Kidney capillary endothelial cell (primary cell): ENCODE measurements at regions not wholly inside any gene's neighbourhood (a gene's known extent, or its start where the extent isn't known, plus 50 kb on each side); places are given as distances from the start of the nearest gene placed in this dataset.

Experiments used
- DNase-seq: peaks from one replicate; pipeline ENCODE4 v3.0.0-alpha.2; 2018; ENCODE audit warnings: low spot score

DNA sequence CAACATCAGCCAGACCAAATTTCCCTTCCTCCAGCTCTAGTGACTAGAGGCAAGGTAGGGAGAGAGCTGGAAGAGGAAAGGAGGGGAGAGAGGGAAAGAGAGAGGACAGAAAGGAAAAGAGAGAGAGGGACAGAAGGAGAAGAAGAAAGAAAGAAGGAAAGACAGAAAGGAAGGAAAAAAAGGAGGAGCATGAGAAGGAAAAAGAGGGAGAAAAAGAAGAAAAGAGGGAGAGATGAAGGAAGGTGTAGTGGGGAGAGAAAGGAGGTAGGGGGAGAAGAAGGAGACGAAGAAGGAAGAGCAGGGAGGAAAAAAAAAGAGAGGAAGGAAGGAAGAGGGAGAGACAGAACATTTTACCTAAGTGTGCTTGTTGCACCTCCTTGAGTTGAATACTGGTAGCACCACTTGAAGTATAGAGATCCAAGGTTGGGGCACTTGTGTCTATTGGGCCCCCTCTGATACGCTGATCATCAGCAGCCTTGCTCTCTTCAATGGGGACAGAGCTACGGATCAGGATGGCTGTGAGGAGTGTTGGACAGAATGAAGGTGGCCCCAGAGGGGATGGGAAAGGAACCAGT, 232.5 kb downstream of the SUDS3 start:
- no peak for DNase-seq

DNA sequence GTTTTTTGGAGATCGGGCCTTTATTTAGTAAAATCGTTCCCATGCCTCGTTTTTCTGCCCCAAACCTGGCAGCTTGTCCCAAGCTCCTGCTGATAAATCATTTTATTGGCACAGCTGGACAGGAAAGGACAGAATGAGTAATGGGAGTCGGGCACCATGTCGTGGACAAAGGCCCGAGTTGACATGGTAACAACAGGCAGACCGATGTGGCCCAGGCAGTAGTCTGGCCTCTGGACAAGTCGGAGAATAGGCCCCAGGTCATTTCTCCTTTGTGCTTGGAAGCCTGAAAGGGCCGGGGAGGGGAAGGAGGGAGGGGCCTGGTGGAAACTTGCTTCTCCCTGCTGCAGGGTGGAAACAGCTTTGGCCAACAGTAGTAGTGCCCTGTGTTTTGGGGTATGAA, 234.9 kb downstream of the SUDS3 start:
- no peak for DNase-seq

DNA sequence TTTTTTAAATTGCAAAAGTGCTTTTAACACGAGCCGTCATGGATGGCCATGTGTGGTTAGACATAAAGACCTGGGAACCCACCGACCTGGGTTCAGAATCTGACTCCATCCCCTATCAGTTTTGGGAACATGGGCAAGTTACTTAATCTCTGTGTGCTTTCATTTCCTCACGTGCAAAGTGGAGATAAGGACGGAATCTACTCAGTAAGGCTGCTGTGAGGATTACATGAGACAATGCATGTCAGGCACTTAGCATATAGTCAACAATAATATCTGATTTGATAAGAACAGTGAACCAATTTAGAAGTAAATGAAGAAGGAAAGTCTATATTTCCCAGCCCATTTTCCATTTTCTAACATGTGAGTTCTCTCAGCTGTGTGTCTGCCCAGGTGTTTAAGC, 235.4 kb downstream of the SUDS3 start:
- DNase-seq = no peak

DNA sequence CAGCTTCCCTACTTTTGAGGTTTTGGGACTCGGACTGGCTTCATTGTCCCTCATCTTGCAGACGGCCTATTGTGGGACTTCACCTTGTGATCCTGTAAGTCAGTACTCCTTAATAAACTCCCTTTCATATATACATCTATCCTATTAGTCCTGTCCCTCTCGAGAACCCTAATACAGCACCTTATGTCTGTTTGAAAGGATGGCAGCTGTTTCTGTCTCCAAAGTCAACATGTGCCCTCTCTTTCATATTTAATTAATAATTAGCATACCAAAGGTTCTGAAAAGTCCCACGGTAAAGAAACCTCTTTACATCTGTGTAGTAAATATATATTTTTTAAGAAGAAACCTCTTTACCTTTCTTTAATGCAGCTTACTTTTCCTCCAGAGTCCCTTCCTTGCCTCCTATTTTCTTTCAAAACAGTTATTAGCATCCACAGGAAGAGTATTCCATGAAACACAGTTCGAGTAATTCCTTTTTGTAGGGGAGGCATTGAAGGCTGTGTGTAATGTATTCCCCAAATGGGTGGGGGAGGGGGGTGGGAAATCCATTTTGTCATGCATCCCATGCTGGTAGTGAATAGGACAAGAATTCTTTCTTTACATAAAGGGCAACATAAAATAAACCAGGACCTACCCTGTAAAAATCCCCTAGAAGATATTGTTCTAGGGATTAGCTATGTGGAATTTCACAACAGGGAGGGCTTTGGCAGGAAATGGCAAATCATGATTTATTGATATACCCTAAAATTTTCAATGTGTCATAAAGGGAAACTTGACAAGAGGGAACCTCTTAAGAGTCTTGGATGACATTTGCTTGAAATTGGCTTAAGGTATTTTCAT, 241.5 kb downstream of the SUDS3 start:
- DNase-seq = no peak

DNA sequence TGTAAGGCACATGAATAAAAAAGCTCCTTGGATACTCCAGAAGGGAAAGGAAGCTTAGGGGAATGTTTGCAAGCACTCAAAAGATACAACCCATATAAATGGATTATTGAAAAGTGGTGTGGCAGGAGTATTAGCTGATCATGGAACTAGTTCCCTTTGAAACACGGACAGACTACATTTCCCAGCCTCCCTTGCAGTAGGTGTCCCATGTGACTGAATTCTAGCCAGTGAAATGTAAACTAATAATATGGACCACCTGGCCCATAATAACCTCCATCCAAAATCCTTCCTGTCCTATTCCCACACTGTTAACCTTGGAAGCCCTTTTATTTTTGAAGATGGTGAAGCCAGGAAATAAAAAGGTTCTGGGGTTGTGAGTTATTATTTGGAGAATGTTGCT, 242.3 kb downstream of the SUDS3 start:
- no peak for DNase-seq

DNA sequence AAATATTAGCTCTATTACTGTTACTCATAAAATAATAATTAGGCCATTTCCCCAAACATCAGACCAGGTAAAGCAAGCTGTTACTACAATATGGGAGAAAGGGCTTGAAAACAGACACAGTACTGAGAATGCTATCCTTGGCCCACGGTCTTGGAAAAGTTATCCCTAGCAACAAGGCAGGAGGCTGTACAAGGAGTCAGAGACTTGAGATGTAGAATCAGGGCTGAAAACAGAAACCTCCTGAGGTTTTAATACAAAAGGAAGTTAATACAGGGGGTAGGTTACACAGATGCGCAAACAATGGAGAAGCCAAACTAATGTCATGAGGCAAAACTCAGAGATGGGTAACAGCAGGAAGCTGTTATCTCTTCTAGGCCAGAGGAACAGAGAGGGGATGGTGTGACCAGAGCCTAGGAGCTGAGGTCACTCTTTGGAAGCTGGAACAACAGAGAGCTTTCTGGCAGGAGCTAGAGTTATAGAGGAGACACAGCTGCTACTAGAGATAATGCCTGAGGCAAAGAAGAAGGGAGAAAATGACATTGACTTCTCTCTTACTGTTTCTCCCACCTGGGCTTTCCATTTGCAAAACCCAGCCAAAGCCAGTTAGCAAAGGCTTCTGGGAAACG, 248.8 kb downstream of the SUDS3 start:
- no peak for DNase-seq

DNA sequence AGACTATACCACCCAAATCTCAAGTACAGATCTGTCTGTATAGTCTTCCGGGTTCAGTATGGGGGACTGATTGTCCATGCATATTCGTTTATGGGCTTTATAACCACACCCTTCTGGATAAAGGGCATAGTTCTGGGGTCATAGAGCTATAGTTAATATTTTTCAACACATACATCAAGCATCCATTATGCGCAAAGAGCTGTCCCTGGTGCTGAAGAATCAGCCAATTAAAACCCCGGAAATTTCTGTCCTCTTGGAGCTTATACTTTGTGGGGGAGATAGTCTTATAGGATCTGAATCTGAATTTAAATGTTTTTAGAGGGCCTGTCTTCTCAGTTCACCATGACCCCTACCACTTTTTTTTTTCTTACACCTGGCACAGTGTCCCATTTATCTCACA, 256.7 kb downstream of the SUDS3 start:
- no peak for DNase-seq

DNA sequence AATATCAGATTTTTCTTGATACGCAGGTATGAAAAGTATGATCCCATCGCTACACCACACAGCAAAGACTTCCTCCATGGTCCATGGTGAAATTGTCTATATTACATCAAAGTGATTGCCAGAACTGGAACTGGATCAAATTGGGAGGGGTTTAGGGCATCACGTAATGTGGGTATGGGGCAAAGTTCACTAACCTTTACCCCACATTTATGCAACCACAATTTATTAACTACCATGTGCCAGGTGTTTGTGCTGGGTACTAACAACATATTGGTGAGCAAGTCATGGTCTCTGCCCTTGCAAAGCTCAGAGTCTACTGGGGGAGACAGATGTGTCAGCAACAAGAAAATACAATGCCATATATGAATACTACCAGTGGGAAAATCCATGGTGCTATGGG, 258.9 kb downstream of the SUDS3 start:
- DNase-seq = no peak

DNA sequence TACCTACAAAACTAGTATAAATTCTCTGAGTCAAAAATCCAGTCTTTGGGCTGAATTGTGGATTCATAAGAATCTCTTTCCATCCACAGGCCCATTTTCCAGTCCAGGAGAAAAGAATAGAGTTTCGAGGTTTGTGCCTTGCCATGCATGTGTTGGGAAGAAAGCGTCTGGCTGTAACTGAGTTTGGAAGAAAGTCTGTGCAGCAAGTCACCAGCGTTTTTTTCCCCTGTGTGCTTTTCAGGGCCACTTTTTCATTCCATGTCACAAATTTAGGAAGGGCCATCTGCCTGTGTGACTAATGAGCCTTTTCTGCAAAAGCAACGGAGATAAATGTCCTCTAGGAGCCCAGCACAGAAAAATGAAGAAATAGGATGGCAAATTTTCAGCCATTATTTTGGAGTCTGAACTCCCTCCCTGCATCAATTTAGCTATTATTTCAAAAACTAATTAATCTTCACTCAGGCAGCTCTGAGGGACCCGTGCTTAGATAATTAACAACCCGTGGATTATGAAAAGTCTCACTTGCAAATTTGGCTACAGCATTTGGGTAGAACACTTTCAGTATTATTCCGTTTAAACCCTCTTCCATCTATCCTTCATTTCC, 261.5 kb downstream of the SUDS3 start:
- no peak for DNase-seq

DNA sequence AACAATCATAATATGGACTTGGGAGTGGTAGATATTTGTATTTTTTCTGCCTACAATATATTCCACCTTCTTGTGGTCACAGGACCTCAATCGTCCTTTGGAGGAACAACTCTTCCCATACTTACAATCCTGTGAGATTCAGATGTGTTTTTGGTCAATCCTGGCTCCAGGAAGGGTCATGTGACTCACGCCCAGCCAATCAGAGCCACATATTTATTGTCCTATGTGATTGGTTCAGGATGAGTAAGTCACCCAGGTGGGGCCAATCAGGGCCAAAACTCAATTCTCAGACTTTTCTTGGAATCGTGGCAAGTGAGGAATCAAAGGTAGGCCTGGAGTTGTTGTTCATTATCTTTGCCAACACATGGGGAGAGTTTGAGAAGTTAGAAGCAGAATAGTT, 264.9 kb downstream of the SUDS3 start:
- DNase-seq = no peak

DNA sequence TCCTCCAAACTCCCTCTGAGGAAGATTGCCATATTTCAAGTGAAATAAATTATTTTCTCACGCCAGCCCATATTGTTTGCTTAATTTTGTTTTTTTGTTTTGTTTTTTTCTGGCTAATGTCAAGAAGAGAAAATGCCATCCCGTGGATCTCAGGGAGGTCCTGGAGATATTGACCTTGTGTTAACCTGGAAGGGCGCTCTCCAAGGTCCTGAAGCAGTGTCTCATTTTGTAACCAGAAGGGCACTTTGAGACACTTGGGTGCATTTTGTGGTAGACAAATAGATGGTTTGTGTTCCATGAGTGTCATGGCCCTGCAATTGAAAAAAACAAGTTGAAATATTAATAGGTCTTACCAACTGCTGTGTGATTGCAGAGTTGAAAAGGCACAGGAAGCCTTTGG, 268.9 kb downstream of the SUDS3 start:
- DNase-seq = no peak

DNA sequence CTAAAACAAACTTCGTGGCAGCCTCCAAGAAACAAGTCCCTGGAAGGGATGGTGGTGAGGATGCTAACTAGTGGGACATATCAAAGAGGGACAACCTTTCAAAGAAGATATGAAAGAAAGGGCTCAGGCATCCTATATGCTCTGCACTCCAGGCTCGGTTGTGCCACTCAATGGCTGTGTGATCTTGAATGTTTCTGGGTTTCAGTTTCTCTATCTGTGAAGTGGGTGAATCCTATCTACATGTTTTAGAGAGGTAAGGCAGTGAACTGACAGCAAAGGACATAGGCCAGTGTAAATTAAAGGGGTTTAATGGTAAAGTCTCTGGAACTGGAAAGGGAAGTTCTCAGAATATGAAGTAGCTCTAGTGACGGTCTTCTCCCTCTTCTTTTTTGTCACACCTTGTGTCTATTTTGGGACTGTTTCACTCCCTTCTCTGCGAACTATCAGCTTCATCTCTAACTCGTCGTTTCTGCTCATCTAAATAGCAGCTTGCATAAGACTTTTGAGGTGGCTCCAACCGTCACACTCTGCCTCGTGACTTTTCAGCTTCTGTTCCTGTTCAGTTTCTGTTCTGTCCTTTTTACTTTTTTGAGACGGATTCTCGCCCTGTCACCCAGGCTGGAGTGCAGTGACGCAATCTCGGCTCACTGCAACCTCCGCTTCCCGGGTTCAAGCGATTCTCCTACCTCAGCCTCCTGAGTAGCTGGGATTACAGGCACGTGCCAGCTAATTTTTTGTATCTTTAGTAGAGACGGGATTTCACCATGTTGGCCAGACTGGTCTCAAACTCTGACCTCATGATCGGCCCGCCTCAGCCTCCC, 273.6 kb downstream of the SUDS3 start:
- no peak for DNase-seq

DNA sequence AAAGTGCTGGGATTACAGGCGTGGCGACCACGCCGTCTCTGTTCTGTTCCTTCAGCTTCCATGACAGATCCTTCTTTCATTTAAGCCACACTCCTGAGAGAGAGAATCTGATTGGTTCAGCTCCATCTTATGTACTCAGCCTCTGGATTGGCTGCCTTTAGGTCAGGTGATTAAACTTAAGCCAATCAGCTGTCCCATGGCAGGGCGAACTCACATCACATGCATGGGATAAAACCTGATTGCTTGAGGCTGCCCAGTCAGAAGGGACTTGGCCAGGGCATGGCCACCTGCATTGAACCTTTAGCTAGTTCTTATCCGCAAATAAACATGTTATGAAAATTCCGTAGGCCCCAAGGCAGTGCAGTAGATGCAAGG, 274.2 kb downstream of the SUDS3 start:
- no peak for DNase-seq

DNA sequence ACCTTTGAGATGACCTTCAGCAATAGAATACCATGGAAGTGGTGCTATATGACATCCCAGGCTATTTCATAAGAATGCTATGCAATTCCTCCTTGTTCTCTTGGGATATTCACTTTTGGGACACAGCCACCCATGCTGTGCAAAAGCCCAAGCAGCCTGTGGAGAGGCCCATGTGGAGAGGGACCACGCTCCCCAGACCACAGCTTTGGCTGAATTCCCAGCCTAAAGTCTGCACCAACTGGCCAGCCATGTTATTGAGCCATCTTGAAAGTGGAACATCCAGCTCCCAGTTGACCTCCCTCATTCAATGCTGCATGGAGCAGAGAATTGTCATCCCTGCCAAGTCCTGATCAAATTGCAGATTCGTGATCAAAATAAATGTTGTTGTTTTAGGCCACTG, 275.1 kb downstream of the SUDS3 start:
- no peak for DNase-seq

DNA sequence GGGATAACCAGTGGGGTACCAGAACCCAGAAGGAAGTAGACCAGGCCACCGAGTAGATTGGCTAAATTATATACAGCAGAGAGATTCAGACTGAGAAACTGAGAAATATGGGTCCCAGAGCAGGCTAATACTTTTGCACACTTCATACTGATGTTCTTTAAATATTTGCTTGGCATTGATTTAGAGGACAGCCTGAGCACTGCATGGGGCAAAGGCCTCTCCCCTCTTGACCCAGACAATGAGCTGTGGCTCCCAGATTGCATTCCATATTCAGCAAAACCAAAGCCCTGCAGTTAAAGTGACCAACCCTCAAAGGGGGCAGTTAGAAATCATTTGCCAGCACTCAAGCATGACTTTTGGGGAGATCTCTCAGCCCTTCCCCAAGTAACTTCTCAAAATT, 279.2 kb downstream of the SUDS3 start:
- no peak for DNase-seq

DNA sequence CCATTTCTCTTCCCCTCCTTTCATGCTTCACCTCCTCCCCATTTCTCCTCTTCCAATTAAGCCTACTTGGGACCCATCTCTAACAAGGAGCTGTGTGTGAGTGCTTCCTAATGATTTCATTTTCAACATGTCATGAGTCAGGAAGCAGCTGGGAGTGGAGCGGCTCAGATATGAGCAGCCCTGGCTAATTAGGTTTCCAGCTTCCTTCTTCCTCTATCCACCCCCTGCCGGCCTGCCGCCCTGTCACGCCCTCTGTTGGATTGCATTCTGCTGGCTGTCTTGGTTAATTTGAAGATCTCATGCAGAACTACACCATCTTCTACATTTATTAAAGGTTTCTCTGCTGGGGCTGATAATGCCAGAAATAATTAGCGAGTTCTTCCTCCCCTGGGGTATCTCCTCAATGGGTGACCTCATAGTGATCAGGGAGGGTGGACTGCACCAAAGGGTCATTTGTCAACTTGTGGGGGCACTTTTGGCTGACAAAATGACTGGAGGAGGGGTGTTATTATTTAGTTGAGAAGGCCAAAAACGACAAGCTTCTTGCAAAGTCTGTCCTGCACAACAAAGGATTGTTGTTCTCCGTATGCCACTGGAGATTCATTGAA, 300.9 kb upstream of the SRRM4 start:
- DNase-seq = no peak

DNA sequence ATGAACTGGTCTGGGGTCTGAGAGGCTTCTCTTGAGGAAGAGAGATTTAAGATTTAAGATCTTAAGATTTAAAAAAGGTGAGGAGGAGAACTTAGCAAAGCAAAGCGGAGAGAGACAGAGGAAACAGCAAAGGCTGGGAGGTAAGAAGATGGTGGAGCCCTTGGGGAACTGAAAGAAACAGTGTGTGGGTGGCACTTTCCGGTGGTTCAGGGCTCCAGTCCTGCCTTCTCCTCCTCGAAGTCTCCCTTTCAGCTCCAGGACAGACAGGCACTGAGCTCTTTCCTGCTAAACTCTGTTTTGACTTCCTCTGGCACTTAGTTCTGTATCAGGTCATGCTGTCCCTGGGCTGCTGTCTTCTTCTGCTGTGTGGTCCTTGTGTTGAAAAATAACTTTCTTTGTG, 298.7 kb upstream of the SRRM4 start:
- no peak for DNase-seq

DNA sequence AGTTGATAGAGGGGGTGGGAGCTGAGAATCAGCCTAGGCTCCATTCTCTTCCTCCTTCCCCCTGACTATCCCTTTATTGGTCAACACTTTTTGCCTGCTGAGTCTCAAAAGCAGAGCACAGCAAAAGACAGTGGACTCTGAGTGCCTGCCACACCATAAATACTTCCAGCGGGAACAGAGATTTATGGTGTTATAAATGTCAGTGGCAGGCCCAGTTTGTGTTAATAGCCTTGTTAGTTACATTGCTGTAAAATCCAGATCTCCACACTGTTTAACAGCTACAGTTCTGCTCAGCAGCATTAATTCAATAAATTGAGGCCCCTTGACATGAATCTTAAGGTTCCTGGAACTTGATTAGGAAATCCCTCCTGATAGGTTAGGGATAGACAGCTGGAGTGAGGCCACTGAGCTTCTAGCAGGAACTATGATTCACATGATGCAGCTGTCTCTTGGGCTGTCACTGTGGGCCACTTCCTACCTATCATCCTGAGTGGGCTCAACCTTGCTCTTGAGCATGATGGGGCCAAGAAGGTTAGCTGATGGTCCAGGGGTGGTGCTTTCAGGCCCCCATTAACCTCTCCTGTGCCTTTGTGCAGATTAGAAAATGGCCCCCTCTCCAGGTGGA, 295.2 kb upstream of the SRRM4 start:
- no peak for DNase-seq

DNA sequence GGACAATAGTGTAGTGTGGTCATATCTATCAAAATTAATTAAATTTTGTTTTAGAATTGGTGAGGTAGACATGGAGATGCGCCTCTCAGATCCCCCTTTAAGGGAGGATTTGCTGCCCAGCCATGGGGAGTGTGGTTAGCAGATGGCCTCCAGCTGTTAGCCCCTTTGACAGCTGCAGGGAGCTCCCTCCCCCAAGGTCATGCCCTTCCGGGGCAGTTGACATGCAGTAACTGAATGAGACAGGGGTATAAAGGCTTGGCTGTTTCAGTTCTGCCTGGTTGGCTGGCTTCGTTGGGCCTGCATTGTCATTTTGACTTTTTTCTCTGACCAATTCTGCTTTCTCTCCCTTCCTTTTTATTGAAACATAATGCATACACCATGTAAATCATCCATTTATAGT, 291.5 kb upstream of the SRRM4 start:
- no peak for DNase-seq

DNA sequence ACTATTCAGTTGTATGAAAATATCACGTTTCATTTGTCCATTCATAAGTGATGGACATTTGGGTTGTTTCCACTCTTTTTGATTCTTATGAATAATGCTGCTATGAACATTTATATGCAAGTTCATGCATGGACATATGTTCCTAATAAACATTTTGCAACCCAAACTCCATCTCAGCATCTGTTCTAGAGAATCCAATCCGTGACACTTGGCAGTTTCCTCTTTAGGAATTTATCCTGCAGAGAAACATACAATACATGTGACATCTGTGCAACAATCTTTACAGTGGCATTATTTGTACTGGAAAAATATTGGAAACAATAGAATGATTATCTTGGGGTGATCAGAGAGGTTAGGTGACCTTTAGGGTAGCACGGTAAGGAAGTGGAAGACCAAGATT, 290.8 kb upstream of the SRRM4 start:
- DNase-seq = no peak

DNA sequence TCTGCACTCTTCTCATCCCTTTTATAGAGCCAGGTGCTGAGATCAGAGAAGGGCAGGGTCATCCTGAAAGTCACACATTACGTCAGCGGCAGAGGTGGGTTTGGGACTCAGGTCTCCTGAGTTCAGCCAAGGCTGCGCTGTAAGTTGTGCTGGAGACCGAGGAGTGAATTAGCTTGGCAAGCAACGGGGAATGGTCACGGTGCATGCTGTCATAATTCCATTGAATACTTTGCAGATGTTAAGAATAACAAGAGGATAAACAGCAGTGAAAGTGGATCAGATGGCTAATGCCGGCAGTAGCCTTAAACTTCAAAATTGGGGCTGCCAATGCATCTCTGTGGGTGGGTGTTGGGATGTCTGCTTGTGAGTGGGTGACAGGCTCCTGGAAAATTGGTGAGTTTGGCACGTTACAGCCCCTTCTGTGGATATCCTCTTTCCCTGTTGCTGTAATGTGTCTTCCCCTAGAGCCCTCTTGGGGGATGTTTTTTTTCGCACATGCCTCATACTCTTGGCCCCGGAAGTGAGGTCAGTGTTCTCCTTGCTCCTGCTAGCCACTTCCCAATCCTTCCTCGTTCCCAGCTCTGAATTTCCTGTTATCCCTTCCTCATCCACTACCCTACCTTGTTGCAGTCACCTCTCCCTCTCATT, 287.1 kb upstream of the SRRM4 start:
- no peak for DNase-seq
